GM12875 (cell line): ENCODE measurements at regions not wholly inside any gene's neighbourhood (a gene's known extent, or its start where the extent isn't known, plus 50 kb on each side); places are given as distances from the start of the nearest gene placed in this dataset.

Experiments used
- H3K4me3 ChIP-seq: one replicate; pipeline ENCODE4 v1.5.1; 2011; ENCODE audit warnings: low read depth, low read length, control low read depth
- CTCF ChIP-seq: IDR thresholded peaks from 2 replicates; pipeline ENCODE4 v1.5.1; 2011; ENCODE audit warnings: low read depth, mild to moderate bottlenecking, control low read depth, inconsistent platforms, low read length, moderate library complexity, borderline replicate concordance; ENCODE audit not compliant: insufficient read depth

GRCh38 chr19:32230441-32230840 is 115.0 kb upstream of the ZNF507 start:
- H3K4me3 ChIP-seq = no peak overlapping the region
- no peak for TF ChIP-seq CTCF

GRCh38 chr19:32231020-32231419 is 114.4 kb upstream of the ZNF507 start:
- H3K4me3 ChIP-seq = no peak overlapping the region
- no peak for TF ChIP-seq CTCF

- H3K4me3 ChIP-seq = no peak overlapping the region
- no peak for TF ChIP-seq CTCF
Measured at GRCh38 chr19:32231691-32232090, 113.7 kb upstream of the ZNF507 start.

- H3K4me3 ChIP-seq = no peak overlapping the region
- no peak for TF ChIP-seq CTCF
Measured at GRCh38 chr19:32232449-32232848, 113.0 kb upstream of the ZNF507 start.

GRCh38 chr19:32233091-32233490 is 112.3 kb upstream of the ZNF507 start:
- TF ChIP-seq CTCF = no peak
- H3K4me3 ChIP-seq = no peak overlapping the region

- no peak for TF ChIP-seq CTCF
- no peak overlapping the region for H3K4me3 ChIP-seq
Measured at GRCh38 chr19:32233885-32234284, 111.5 kb upstream of the ZNF507 start.

- no peak for TF ChIP-seq CTCF
Measured at GRCh38 chr19:32234663-32235217, 110.7 kb upstream of the ZNF507 start.

More at GRCh38 chr19:32234663-32235217, 110.7 kb upstream of the ZNF507 start:
- H3K4me3 ChIP-seq = no peak overlapping the region
